ENCODE measurements at regions not wholly inside any gene's neighbourhood (a gene's known extent, or its start where the extent isn't known, plus 50 kb on each side); places are given as distances from the start of the nearest gene placed in this dataset.

DNA sequence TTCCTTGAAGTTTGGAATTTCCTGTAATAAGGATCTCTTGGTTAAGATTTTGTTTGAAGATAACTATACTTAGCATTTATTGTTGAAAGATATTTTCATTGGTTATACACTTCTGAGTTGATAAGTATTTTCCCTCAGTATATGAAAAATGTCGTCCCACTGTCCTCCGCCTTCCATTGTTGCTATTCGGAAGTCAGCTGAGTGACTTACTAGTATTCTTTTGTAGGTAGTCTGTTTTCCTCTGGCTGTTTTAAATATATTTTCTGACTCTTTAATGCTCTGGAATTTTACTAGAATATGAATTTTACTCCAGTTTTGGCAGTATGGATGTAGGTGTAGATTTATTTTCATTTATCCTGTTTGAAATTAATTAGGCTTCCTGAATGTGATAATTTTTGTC is 498.7 kb upstream of the NFIA start:
- no peak for FAIRE-seq
- DNase-seq (ENCODE audit: insufficient read length) = no peak
- no peak for TF ChIP-seq POLR2AphosphoS5 (IDR thresholded peaks at IDR 0.05; ENCODE audit: low read depth, low read length)
- TF ChIP-seq TAF1 (IDR thresholded peaks at IDR 0.05; ENCODE audit: borderline replicate concordance, low read depth, low read length) = no peak
- no peak for TF ChIP-seq POLR2A (IDR thresholded peaks at IDR 0.05; ENCODE audit: low read depth, low read length)

- TF ChIP-seq POLR2A (IDR thresholded peaks at IDR 0.05; ENCODE audit: low read depth, low read length) = no peak
- TF ChIP-seq TAF1 (IDR thresholded peaks at IDR 0.05; ENCODE audit: borderline replicate concordance, low read depth, low read length) = no peak
- no peak for TF ChIP-seq POLR2AphosphoS5 (IDR thresholded peaks at IDR 0.05; ENCODE audit: low read depth, low read length)
- FAIRE-seq (no peak), DNase-seq (ENCODE audit: insufficient read length) (no peak)
These were observed 500.7 kb upstream of the NFIA start for GRCh38 chr1:60581455-60582220.

GRCh38 chr1:60577029-60577428 is 503.5 kb upstream of the C1orf87 start:
- DNase-seq (ENCODE audit: insufficient read length) (no peak), FAIRE-seq (no peak)
- TF ChIP-seq TAF1 (IDR thresholded peaks at IDR 0.05; ENCODE audit: borderline replicate concordance, low read depth, low read length) = no peak
- TF ChIP-seq POLR2A (IDR thresholded peaks at IDR 0.05; ENCODE audit: low read depth, low read length) = no peak
- TF ChIP-seq POLR2AphosphoS5 (IDR thresholded peaks at IDR 0.05; ENCODE audit: low read depth, low read length) = no peak

GRCh38 chr1:60575326-60575977 is 501.9 kb upstream of the C1orf87 start:
- DNase-seq (ENCODE audit: insufficient read length) (no peak), FAIRE-seq (no peak)
- TF ChIP-seq POLR2A (IDR thresholded peaks at IDR 0.05; ENCODE audit: low read depth, low read length) (no peak), TAF1 (IDR thresholded peaks at IDR 0.05; ENCODE audit: borderline replicate concordance, low read depth, low read length) (no peak), POLR2AphosphoS5 (IDR thresholded peaks at IDR 0.05; ENCODE audit: low read depth, low read length) (no peak)

GRCh38 chr1:60573726-60574409 is 500.3 kb upstream of the C1orf87 start:
- FAIRE-seq (no peak), DNase-seq (ENCODE audit: insufficient read length) (no peak)
- TF ChIP-seq POLR2A (IDR thresholded peaks at IDR 0.05; ENCODE audit: low read depth, low read length) (no peak), TAF1 (IDR thresholded peaks at IDR 0.05; ENCODE audit: borderline replicate concordance, low read depth, low read length) (no peak), POLR2AphosphoS5 (IDR thresholded peaks at IDR 0.05; ENCODE audit: low read depth, low read length) (no peak)

- TF ChIP-seq POLR2AphosphoS5 (IDR thresholded peaks at IDR 0.05; ENCODE audit: low read depth, low read length) (no peak), POLR2A (IDR thresholded peaks at IDR 0.05; ENCODE audit: low read depth, low read length) (no peak), TAF1 (IDR thresholded peaks at IDR 0.05; ENCODE audit: borderline replicate concordance, low read depth, low read length) (no peak)
- FAIRE-seq = no peak
- DNase-seq (ENCODE audit: insufficient read length) = no peak
These were observed 499.6 kb upstream of the C1orf87 start for GRCh38 chr1:60573121-60573520.

DNA sequence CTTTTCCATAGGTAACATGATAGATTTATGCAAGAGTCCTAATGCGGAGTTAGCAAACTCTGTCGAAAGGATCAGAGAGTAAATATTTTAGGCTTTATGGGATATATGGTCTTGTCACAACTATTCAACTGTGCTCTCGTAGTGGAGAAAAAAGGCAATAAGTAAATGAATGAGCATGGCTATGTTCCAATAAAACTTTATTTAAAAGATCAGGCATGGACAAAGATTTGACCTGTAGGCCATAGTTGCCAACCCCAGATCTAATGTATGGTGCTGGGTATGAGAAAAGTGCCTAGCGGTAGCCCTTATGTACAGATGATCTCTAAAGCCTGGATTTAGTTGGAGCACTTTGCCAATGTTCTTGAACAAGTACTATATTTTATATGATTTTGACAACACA is 498.8 kb upstream of the C1orf87 start:
- no peak for FAIRE-seq
- no peak for TF ChIP-seq POLR2A (IDR thresholded peaks at IDR 0.05; ENCODE audit: low read depth, low read length)
- no peak for TF ChIP-seq TAF1 (IDR thresholded peaks at IDR 0.05; ENCODE audit: borderline replicate concordance, low read depth, low read length)
- no peak for TF ChIP-seq POLR2AphosphoS5 (IDR thresholded peaks at IDR 0.05; ENCODE audit: low read depth, low read length)

DNA sequence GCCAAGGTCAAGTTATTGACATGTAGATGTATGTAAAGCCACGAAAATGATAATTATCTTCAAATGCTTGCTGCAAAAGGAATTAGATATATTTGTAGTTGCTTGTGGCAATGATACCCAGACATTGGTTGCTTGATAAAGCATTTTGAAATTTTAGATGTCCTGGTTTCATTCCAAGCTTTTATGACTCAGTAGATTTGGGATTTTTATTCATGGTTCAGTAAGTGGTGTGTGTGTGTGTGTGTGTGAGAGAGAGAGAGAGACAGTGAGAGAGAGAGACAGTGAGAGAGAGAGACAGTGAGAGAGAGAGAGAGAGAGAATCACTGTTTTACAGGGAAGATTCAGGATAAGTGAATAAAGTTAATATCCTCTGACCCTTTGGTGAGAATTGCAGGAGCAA is 498.2 kb upstream of the C1orf87 start:
- FAIRE-seq (no peak), DNase-seq (ENCODE audit: insufficient read length) (no peak)
- TF ChIP-seq POLR2A (IDR thresholded peaks at IDR 0.05; ENCODE audit: low read depth, low read length) = no peak
- no peak for TF ChIP-seq TAF1 (IDR thresholded peaks at IDR 0.05; ENCODE audit: borderline replicate concordance, low read depth, low read length)
- TF ChIP-seq POLR2AphosphoS5 (IDR thresholded peaks at IDR 0.05; ENCODE audit: low read depth, low read length) = no peak

More for the DNA sequence above, 498.8 kb upstream of the C1orf87 start:
- DNase-seq (ENCODE audit: insufficient read length) = no peak

DNA sequence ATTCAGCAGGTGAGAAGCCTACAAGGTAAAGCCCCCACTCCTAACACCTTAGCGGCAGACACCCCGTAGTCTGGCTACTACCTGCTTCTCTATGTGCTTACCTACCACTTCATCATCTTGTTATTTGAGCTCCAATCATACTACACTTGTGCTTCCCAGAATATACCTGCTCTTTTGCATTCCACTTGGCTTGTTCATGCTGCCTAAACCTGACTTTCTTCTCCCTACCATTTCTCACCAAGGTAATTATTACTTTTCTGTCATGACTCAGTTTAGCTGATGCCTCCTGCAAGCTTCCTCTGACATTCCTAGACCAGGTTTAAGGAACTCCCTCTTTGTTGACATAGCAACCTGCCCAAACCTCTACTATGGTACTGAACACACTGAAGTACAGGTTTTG is 495.6 kb upstream of the C1orf87 start:
- DNase-seq (ENCODE audit: insufficient read length) (no peak), FAIRE-seq (no peak)
- TF ChIP-seq POLR2AphosphoS5 (IDR thresholded peaks at IDR 0.05; ENCODE audit: low read depth, low read length) (no peak), POLR2A (IDR thresholded peaks at IDR 0.05; ENCODE audit: low read depth, low read length) (no peak)

GRCh38 chr1:60567256-60567655 is 493.7 kb upstream of the C1orf87 start:
- FAIRE-seq = no peak
- TF ChIP-seq POLR2A (IDR thresholded peaks at IDR 0.05; ENCODE audit: low read depth, low read length) (no peak), TAF1 (IDR thresholded peaks at IDR 0.05; ENCODE audit: borderline replicate concordance, low read depth, low read length) (no peak), POLR2AphosphoS5 (IDR thresholded peaks at IDR 0.05; ENCODE audit: low read depth, low read length) (no peak)
- no peak for DNase-seq (ENCODE audit: insufficient read length)

- DNase-seq (ENCODE audit: insufficient read length) (no peak), FAIRE-seq (no peak)
- TF ChIP-seq POLR2AphosphoS5 (IDR thresholded peaks at IDR 0.05; ENCODE audit: low read depth, low read length) (no peak), POLR2A (IDR thresholded peaks at IDR 0.05; ENCODE audit: low read depth, low read length) (no peak), TAF1 (IDR thresholded peaks at IDR 0.05; ENCODE audit: borderline replicate concordance, low read depth, low read length) (no peak)
These were observed 491.6 kb upstream of the C1orf87 start for GRCh38 chr1:60564916-60565750.

Measured in GM12892 (cell line).